OCI-LY1 (cell line): ENCODE measurements at regions not wholly inside any gene's neighbourhood (a gene's known extent, or its start where the extent isn't known, plus 50 kb on each side); places are given as distances from the start of the nearest gene placed in this dataset.

Experiments used
- H2AFZ ChIP-seq: fragments of 200-600 bp; sonication (generic), shearing (Covaris generic); 2 replicates; pipeline ENCODE4 v1.6.0; 2014; ENCODE audit warnings: antibody characterized with exemption, mild to moderate bottlenecking, low read length
- H3F3A ChIP-seq: fragments of 200-600 bp; sonication (generic), shearing (Covaris generic); 2 replicates; pipeline ENCODE4 v1.6.0; 2014; ENCODE audit warnings: mild to moderate bottlenecking, antibody characterized with exemption, low read length, moderate library complexity; ENCODE audit not compliant: insufficient read depth
- H3K27ac ChIP-seq: fragments of 200-600 bp; sonication (generic); 2 replicates; pipeline ENCODE4 v1.5.1; 2014; ENCODE audit warnings: low read length, mixed run types, mild to moderate bottlenecking, low read depth; ENCODE audit not compliant: poor library complexity, severe bottlenecking
- H3K27me3 ChIP-seq: fragments of 200-600 bp; sonication (generic); 2 replicates; pipeline ENCODE4 v1.6.0; 2014; ENCODE audit warnings: antibody characterized with exemption, mild to moderate bottlenecking, low read length, moderate library complexity; ENCODE audit not compliant: insufficient read depth
- H3K36me3 ChIP-seq: fragments of 200-600 bp; sonication (generic); 2 replicates; pipeline ENCODE4 v1.6.1; 2014; ENCODE audit warnings: mild to moderate bottlenecking, antibody characterized with exemption, low read length, moderate library complexity, mixed read lengths; ENCODE audit not compliant: insufficient read depth
- H3K4me1 ChIP-seq: fragments of 200-600 bp; sonication (generic); 2 replicates; pipeline ENCODE4 v1.5.1; 2014; ENCODE audit warnings: mild to moderate bottlenecking, low read length, moderate library complexity; ENCODE audit not compliant: insufficient read depth, severe bottlenecking
- H3K4me2 ChIP-seq: fragments of 200-600 bp; sonication (generic), shearing (Covaris generic); 2 replicates; pipeline ENCODE4 v1.6.1; 2014; ENCODE audit warnings: low read length
- H3K4me3 ChIP-seq: fragments of 200-600 bp; sonication (generic); 2 replicates; pipeline ENCODE4 v1.5.1; 2014; ENCODE audit warnings: low read length, low read depth, mild to moderate bottlenecking, mixed read lengths; ENCODE audit not compliant: poor library complexity, severe bottlenecking
- H3K79me2 ChIP-seq: fragments of 200-600 bp; shearing (Covaris generic); 2 replicates; pipeline ENCODE4 v1.6.1; 2016; ENCODE audit warnings: mixed run types, low read length, mixed read lengths; ENCODE audit not compliant: insufficient read depth
- H3K9ac ChIP-seq: fragments of 200-600 bp; sonication (generic), shearing (Covaris generic); 2 replicates; pipeline ENCODE4 v1.6.1; 2014; ENCODE audit warnings: mild to moderate bottlenecking, low read length, mixed read lengths
- H3K9me2 ChIP-seq: fragments of 200-600 bp; sonication (generic), shearing (Covaris generic); 2 replicates; pipeline ENCODE4 v1.6.1; 2014; ENCODE audit warnings: low read depth, mild to moderate bottlenecking, low read length, mixed read lengths
- H3K9me3 ChIP-seq: fragments of 200-600 bp; shearing (Covaris generic); 2 replicates; pipeline ENCODE4 v1.6.1; 2014; ENCODE audit warnings: low read length, mixed read lengths
- H4K20me1 ChIP-seq: fragments of 200-600 bp; sonication (generic), shearing (Covaris generic); 2 replicates; pipeline ENCODE4 v1.6.0; 2016; ENCODE audit warnings: mild to moderate bottlenecking, low read length; ENCODE audit not compliant: insufficient read depth
- EZH2 ChIP-seq: fragments of 200-600 bp; sonication (generic), shearing (Covaris generic); IDR thresholded peaks from 2 replicates; pipeline ENCODE4 v1.8.0; 2017; ENCODE audit warnings: borderline replicate concordance, mixed run types, mild to moderate bottlenecking, antibody characterized with exemption, low read length, moderate library complexity, mixed read lengths
- TF ChIP-seq, protein P1 (sequence below): fragments of 200-600 bp; sonication (generic), shearing (Covaris generic); IDR thresholded peaks from 2 replicates; pipeline ENCODE4 v1.5.1; 2017; ENCODE audit warnings: mild to moderate bottlenecking, antibody characterized with exemption, low read length, moderate library complexity, mixed read lengths

- no peak overlapping the region for H3K27ac ChIP-seq
- TF ChIP-seq, protein P1, sequence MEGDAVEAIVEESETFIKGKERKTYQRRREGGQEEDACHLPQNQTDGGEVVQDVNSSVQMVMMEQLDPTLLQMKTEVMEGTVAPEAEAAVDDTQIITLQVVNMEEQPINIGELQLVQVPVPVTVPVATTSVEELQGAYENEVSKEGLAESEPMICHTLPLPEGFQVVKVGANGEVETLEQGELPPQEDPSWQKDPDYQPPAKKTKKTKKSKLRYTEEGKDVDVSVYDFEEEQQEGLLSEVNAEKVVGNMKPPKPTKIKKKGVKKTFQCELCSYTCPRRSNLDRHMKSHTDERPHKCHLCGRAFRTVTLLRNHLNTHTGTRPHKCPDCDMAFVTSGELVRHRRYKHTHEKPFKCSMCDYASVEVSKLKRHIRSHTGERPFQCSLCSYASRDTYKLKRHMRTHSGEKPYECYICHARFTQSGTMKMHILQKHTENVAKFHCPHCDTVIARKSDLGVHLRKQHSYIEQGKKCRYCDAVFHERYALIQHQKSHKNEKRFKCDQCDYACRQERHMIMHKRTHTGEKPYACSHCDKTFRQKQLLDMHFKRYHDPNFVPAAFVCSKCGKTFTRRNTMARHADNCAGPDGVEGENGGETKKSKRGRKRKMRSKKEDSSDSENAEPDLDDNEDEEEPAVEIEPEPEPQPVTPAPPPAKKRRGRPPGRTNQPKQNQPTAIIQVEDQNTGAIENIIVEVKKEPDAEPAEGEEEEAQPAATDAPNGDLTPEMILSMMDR = no peak
- TF ChIP-seq EZH2 = no peak
- H3K9me2 ChIP-seq = no peaks in the 10 kb centered on the region
- H3K36me3 ChIP-seq = no peaks in the 10 kb centered on the region
- H3K9ac ChIP-seq = no peak overlapping the region
- no peaks in the 10 kb centered on the region for H3K4me1 ChIP-seq
- H3K4me3 ChIP-seq = no peak overlapping the region
- no peaks in the 10 kb centered on the region for H3K9me3 ChIP-seq
- no peaks in the 10 kb centered on the region for H3F3A ChIP-seq
- H3K79me2 ChIP-seq = no peaks in the 10 kb centered on the region
- no peak overlapping the region for H3K4me2 ChIP-seq
- no peak overlapping the region for H2AFZ ChIP-seq
- H3K27me3 ChIP-seq = no peaks in the 10 kb centered on the region
- H4K20me1 ChIP-seq = no peaks in the 10 kb centered on the region
Observed at GRCh38 chr1:181981821-181982220, 79.7 kb downstream of the ZNF648 start.

- TF ChIP-seq EZH2 = no peak
- TF ChIP-seq, protein P1 = no peak
- H3K9me2 ChIP-seq = no peaks in the 10 kb centered on the region
- no peak overlapping the region for H3K4me3 ChIP-seq
- H3K9me3 ChIP-seq = no peaks in the 10 kb centered on the region
- no peaks in the 10 kb centered on the region for H3K4me1 ChIP-seq
- H3K27ac ChIP-seq = no peak overlapping the region
- no peaks in the 10 kb centered on the region for H4K20me1 ChIP-seq
- H2AFZ ChIP-seq = no peak overlapping the region
- no peaks in the 10 kb centered on the region for H3K79me2 ChIP-seq
- no peak overlapping the region for H3K4me2 ChIP-seq
- H3K27me3 ChIP-seq = no peaks in the 10 kb centered on the region
- no peaks in the 10 kb centered on the region for H3F3A ChIP-seq
- H3K36me3 ChIP-seq = no peaks in the 10 kb centered on the region
- no peak overlapping the region for H3K9ac ChIP-seq
Observed at GRCh38 chr1:181972256-181972655, 89.3 kb downstream of the ZNF648 start.

- Histone ChIP-seq H3K27ac (no peak overlapping the region), H3K36me3 (no peaks in the 10 kb centered on the region), H3F3A (no peaks in the 10 kb centered on the region), H4K20me1 (no peaks in the 10 kb centered on the region), H3K27me3 (no peaks in the 10 kb centered on the region), H3K4me3 (no peak overlapping the region), H3K9ac (no peak overlapping the region), H3K9me2 (no peaks in the 10 kb centered on the region), H3K4me2 (no peak overlapping the region), H3K79me2 (no peaks in the 10 kb centered on the region), H2AFZ (no peak overlapping the region), H3K4me1 (no peaks in the 10 kb centered on the region), H3K9me3 (no peaks in the 10 kb centered on the region)
- TF ChIP-seq EZH2 = no peak
- TF ChIP-seq, protein P1 = no peak
Observed at GRCh38 chr1:181971424-181971823, 90.1 kb downstream of the ZNF648 start.
